Caco-2 (cell line): ENCODE measurements at regions not wholly inside any gene's neighbourhood (a gene's known extent, or its start where the extent isn't known, plus 50 kb on each side); places are given as distances from the start of the nearest gene placed in this dataset.

Experiments used
- BruUV-seq: library from RNA; stranded (reverse); fragments of 400-500 nt; replicated peaks from 2 replicates; lab custom pipeline; 2021; lab: Mats Ljungman, UMichigan
- CTCF ChIA-PET: fragments of 300-600 bp; sonication (Branson Sonifier 250); formaldehyde crosslinking; loops from one replicate; lab custom pipeline; 2022; ENCODE audit warnings: antibody characterized with exemption; lab: Charles Lee
- POLR2A ChIA-PET: fragments of 300-600 bp; sonication (Branson Sonifier 250); formaldehyde crosslinking; loops from one replicate; lab custom pipeline; 2022; ENCODE audit warnings: antibody characterized with exemption; lab: Charles Lee
- DNase-seq, 2 experiments: peaks; one replicate each; pipeline versions ENCODE4 v3.0.0 to v3.0.0-alpha.2; 2020 to 2022
- H3K27me3 ChIP-seq: replicated peaks from 2 replicates; pipeline ENCODE4 v1.6.0; 2011; ENCODE audit warnings: low read length; ENCODE audit not compliant: control insufficient read depth, insufficient read depth
- H3K36me3 ChIP-seq: 2 replicates; pipeline ENCODE4 v1.5.1; 2011; ENCODE audit warnings: low read length; ENCODE audit not compliant: control insufficient read depth, insufficient read depth
- H3K4me1 ChIP-seq: fragments of 250-450 bp; sonication (Bioruptor Pico); 2 replicates; pipeline ENCODE4 v1.5.1; 2020; ENCODE audit warnings: mild to moderate bottlenecking
- H3K4me3 ChIP-seq: 2 replicates; pipeline ENCODE4 v1.5.1; 2011; ENCODE audit warnings: low read depth, mild to moderate bottlenecking, control low read depth, low read length
- H3K9me3 ChIP-seq: fragments of 250-450 bp; sonication (Bioruptor Pico); 2 replicates; pipeline ENCODE4 v1.5.1; 2020; ENCODE audit warnings: mild to moderate bottlenecking, moderate library complexity
- H3K27ac Mint-ChIP-seq: one replicate; pipeline ENCODE4 v1.8.0; 2022; ENCODE audit warnings: mixed read lengths; ENCODE audit not compliant: unreplicated experiment
- H3K27me3 Mint-ChIP-seq: one replicate; pipeline ENCODE4 v1.8.0; 2022; ENCODE audit warnings: mixed read lengths; ENCODE audit not compliant: insufficient read depth, unreplicated experiment
- H3K36me3 Mint-ChIP-seq: one replicate; pipeline ENCODE4 v1.8.0; 2022; ENCODE audit warnings: mild to moderate bottlenecking, mixed read lengths; ENCODE audit not compliant: insufficient read depth, unreplicated experiment
- H3K4me1 Mint-ChIP-seq: one replicate; pipeline ENCODE4 v1.8.0; 2022; ENCODE audit warnings: low read depth, mixed read lengths; ENCODE audit not compliant: unreplicated experiment
- H3K4me3 Mint-ChIP-seq: one replicate; pipeline ENCODE4 v1.8.0; 2022; ENCODE audit warnings: mild to moderate bottlenecking, moderate library complexity, mixed read lengths; ENCODE audit not compliant: unreplicated experiment
- H3K9me3 Mint-ChIP-seq: one replicate; pipeline ENCODE4 v1.8.0; 2022; ENCODE audit warnings: mixed read lengths; ENCODE audit not compliant: unreplicated experiment
- intact Hi-C: fragments of 100-400 bp; cut with micrococcal nuclease; formaldehyde crosslinking; loops from one replicate; pipeline ENCODE4 v1.10.0; 2022; ENCODE audit not compliant: unreplicated experiment
- TF ChIP-seq, protein P1 (sequence below), 2 experiments: fragments of 200-600 bp in 1 of 2; IDR thresholded peaks; 1 replicate in 1 of 2; 2 replicates in 1 of 2; pipeline versions ENCODE4 v1.5.1 to v1.8.0; 2011 to 2022; ENCODE audit warnings: antibody characterized with exemption in 1 of 2, control low read depth in 1 of 2, inconsistent platforms in 1 of 2, low read depth in 1 of 2, low read length in 1 of 2, mild to moderate bottlenecking in 1 of 2, moderate library complexity in 1 of 2; ENCODE audit not compliant: insufficient read depth in 1 of 2, severe bottlenecking in 1 of 2, unreplicated experiment in 1 of 2

DNA sequence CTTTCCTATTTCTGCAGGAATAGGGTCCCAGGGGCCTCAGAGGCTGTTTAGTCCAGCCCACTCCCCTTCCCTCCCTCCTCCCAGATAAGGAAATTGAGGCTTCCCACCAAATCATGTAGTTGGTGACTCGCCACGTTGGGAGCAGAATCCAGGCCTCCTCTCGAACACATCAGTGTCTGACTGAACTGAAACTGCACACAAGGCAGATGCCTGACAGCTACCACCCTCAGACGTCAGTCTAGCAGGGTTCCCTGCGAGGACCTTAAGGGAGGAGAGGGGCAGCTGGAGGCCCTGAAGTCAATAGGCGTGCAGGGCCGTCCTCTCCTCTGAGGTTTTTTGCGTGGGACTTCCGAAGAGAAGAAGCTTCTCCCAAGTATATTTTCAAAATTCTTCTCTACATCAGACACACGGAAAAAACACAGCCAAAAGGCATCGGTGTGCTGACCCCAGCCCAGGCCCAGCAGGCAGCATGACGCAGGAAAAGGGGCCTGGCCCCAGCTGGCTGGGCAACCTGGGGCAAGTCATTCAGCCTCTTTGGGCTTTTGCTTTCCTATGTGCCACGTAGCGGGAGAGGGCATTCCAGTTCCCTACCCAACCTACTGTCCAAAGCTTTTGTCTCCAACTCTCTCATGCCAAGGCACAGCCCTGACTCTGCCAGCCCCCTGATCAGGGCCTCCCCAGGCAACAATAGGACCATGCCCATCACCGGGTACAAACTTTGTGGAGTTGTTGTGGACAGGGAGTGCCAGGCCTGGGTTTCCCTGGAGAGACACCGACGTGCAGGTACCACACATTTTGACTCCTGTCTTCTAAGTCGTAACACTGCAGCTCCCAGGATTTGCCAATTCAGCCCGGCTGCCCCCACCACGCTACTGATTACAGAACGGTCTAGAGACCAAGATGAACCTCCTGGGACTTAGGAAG lies 283.1 kb downstream of the XXYLT1 start:
- no TSS peak for BruUV-seq
- H3K4me1 Mint-ChIP-seq = no peaks in the 10 kb centered on the region
- intact Hi-C loops = no loop called here
- CTCF ChIA-PET = interaction anchor here (1.6 kb wide), 1 partner anchor 305 kb away, joined by 4 read pairs; no protein-coding TSS in a partner anchor
- no peaks in the 10 kb centered on the region for H3K27me3 Mint-ChIP-seq
- POLR2A ChIA-PET = no interaction called here
- H3K9me3 ChIP-seq = no peaks in the 10 kb centered on the region; the same call in 1 of the 2 replicates
- H3K36me3 ChIP-seq = no peaks in the 10 kb centered on the region
- H3K27me3 ChIP-seq = no peaks in the 10 kb centered on the region
- H3K9me3 Mint-ChIP-seq = no peaks in the 10 kb centered on the region
- no peak overlapping the region for H3K27ac Mint-ChIP-seq
- H3K4me3 ChIP-seq = no peak overlapping the region
- no peaks in the 10 kb centered on the region for H3K4me1 ChIP-seq
- TF ChIP-seq, protein P1, sequence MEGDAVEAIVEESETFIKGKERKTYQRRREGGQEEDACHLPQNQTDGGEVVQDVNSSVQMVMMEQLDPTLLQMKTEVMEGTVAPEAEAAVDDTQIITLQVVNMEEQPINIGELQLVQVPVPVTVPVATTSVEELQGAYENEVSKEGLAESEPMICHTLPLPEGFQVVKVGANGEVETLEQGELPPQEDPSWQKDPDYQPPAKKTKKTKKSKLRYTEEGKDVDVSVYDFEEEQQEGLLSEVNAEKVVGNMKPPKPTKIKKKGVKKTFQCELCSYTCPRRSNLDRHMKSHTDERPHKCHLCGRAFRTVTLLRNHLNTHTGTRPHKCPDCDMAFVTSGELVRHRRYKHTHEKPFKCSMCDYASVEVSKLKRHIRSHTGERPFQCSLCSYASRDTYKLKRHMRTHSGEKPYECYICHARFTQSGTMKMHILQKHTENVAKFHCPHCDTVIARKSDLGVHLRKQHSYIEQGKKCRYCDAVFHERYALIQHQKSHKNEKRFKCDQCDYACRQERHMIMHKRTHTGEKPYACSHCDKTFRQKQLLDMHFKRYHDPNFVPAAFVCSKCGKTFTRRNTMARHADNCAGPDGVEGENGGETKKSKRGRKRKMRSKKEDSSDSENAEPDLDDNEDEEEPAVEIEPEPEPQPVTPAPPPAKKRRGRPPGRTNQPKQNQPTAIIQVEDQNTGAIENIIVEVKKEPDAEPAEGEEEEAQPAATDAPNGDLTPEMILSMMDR (IDR thresholded peaks at IDR 0.05; ENCODE audit: insufficient read depth in 1 of 2, low read depth in 1 of 2, low read length in 1 of 2, severe bottlenecking in 1 of 2, unreplicated experiment in 1 of 2) = no peak
- no peak overlapping the region for H3K4me3 Mint-ChIP-seq
- DNase-seq = no peak
- H3K36me3 Mint-ChIP-seq = no peaks in the 10 kb centered on the region

DNA sequence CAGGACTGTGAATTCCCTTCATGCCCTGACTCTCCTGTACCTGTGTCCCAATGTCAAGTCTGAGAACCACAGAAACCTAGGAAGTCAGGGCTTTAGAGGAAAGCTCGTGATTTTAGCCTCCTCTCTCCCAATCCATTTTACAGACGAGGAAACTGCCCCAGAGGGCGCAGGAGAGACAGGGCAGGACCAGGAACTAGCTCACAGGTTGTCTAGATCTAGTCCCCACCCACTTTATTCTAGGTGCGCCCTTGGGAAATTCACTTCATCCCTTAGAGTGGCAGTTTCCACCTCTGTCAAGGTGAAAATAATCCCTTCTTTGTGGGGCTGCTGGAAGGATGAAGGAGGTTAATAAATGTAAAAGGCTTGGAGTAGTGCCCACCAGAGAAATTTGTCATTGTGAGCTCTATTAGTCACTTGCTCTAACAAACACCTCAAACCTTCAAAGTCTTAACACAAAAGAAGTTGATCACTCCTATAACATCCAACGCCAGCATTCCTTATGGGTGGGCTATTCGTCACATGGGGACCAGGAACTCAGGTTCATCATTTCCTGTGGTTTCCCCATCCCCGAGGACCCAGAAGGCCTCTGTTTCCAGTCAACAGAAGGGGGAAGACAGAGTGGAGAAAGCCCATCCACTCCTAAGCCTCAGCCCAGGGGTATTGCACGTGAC lies 282.3 kb downstream of the XXYLT1 start:
- intact Hi-C loops = no loop called here
- no peaks in the 10 kb centered on the region for H3K4me1 Mint-ChIP-seq
- H3K4me3 Mint-ChIP-seq = no peak overlapping the region
- H3K36me3 Mint-ChIP-seq = no peaks in the 10 kb centered on the region
- no peak overlapping the region for H3K4me3 ChIP-seq
- ChIA-PET CTCF (interaction anchor here (1.6 kb wide), 1 partner anchor 306 kb away, joined by 4 read pairs; no protein-coding TSS in a partner anchor), POLR2A (no interaction called here)
- H3K27me3 Mint-ChIP-seq = no peaks in the 10 kb centered on the region
- H3K4me1 ChIP-seq = no peaks in the 10 kb centered on the region
- BruUV-seq = no TSS peak
- H3K27ac Mint-ChIP-seq = no peak overlapping the region
- no peaks in the 10 kb centered on the region for H3K27me3 ChIP-seq
- H3K9me3 ChIP-seq = no peaks in the 10 kb centered on the region; the same call in 1 of the 2 replicates
- H3K36me3 ChIP-seq = no peaks in the 10 kb centered on the region
- TF ChIP-seq, protein P1 (IDR thresholded peaks at IDR 0.05; ENCODE audit: insufficient read depth in 1 of 2, low read depth in 1 of 2, low read length in 1 of 2, severe bottlenecking in 1 of 2, unreplicated experiment in 1 of 2) = no peak
- no peak for DNase-seq
- H3K9me3 Mint-ChIP-seq = no peaks in the 10 kb centered on the region

DNA sequence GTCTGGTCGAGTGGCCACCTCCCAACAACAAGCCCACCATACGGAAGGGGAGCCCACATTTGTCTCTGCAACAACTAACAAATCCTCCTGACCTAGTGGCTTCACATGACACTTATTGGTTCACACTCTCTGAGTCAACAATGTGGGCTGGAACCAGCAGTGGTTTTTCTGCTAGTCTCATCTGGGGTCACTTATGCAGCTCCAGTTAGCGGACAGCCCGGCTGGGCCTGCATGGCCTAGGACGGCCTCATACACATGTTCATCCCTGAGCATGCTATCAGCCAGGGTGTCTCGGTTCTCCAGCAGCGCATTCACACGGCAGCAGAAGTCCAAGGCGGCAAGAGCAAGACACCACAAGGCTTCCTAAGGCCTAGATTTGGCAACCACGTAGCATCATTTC lies 281.7 kb downstream of the XXYLT1 start:
- TF ChIP-seq, protein P1 (IDR thresholded peaks at IDR 0.05; ENCODE audit: insufficient read depth in 1 of 2, low read depth in 1 of 2, low read length in 1 of 2, severe bottlenecking in 1 of 2, unreplicated experiment in 1 of 2) = no peak
- no TSS peak for BruUV-seq
- H3K27me3 Mint-ChIP-seq = no peaks in the 10 kb centered on the region
- no peak overlapping the region for H3K27ac Mint-ChIP-seq
- Histone ChIP-seq H3K4me1 (no peaks in the 10 kb centered on the region), H3K9me3 (no peaks in the 10 kb centered on the region; the same call in 1 of the 2 replicates), H3K27me3 (no peaks in the 10 kb centered on the region), H3K4me3 (no peak overlapping the region), H3K36me3 (no peaks in the 10 kb centered on the region)
- H3K4me1 Mint-ChIP-seq = no peaks in the 10 kb centered on the region
- H3K9me3 Mint-ChIP-seq = no peaks in the 10 kb centered on the region
- CTCF ChIA-PET = interaction anchor here (1.6 kb wide), 1 partner anchor 307 kb away, joined by 4 read pairs; no protein-coding TSS in a partner anchor
- H3K36me3 Mint-ChIP-seq = no peaks in the 10 kb centered on the region
- POLR2A ChIA-PET = no interaction called here
- no peak for DNase-seq
- H3K4me3 Mint-ChIP-seq = no peak overlapping the region
- intact Hi-C loops = no loop called here
